ENCODE measurements at regions not wholly inside any gene's neighbourhood (a gene's known extent, or its start where the extent isn't known, plus 50 kb on each side); places are given as distances from the start of the nearest gene placed in this dataset.
"Not testable (repeated sequence)": the region's sequence is repeated elsewhere in the genome, so short reads cannot be mapped to it uniquely, and the experiment has no call there.

DNA sequence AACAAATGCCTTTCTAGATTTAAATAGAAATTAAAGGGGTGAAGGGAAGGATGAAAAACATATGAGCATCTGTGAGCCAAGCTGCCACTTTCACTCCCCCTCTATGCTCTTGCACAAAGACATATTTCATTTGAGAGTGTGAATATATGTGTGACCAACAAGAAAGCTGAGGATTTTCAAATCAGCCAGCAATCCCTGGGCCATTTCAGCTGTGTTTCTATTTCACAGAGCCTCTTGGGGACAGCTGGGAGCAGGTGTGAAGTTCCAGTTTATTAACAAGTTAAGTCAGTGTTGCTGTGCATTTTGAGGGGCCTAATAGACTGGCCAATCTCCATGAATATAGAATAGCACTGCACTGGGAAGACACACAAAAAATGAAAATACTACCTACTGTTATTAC is 248.7 kb upstream of the RGMB start:
- in situ Hi-C loops (cut with HindIII; ENCODE audit: low pct_ligation_motif_present, low pct_unique_long_range_greater_than_20kb, low sequenced_read_pairs) = no loop called here
- DNase-seq = no peak

DNA sequence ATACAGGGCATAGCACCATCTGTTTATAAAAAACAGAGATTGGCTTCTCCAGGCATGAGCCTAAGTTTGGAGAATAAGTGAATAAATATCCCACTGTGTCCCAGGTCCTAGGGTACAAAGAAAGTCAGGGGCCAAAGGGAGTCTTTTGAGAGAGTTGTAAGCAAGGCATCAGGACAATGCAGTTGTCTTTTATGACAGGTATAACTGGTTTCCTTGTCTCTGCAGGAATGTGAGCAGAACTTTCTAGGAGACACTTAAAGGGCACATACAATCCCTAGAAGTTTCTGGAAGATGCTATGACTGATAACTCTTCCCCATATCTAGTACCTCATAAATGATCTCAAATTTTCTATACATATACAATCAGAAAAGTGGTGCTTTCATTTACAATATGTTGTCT is 245.6 kb upstream of the RGMB start:
- no peak for DNase-seq
- in situ Hi-C loops (cut with HindIII; ENCODE audit: low pct_ligation_motif_present, low pct_unique_long_range_greater_than_20kb, low sequenced_read_pairs) = no loop called here

DNA sequence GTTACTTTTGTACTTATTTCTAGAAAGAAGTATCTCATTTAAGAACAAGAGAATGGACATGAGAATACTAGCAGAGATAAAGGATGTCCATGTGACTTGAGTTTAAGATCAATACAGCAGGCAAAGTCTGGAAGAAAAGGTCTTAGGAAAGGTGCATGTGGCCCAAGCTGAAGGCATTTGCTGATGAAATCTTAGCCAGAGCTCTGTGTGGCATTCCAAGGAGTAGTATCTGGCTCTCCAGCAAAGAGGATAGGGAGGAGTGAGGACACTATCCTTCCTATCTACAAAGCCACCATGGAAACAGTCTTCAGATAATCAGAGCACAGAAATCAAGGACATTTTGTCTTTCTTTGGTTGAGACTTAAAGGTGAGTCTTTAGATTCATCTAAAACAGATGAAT is 244.1 kb upstream of the RGMB start:
- in situ Hi-C loops (cut with HindIII; ENCODE audit: low pct_ligation_motif_present, low pct_unique_long_range_greater_than_20kb, low sequenced_read_pairs) = no loop called here
- DNase-seq = no peak

DNA sequence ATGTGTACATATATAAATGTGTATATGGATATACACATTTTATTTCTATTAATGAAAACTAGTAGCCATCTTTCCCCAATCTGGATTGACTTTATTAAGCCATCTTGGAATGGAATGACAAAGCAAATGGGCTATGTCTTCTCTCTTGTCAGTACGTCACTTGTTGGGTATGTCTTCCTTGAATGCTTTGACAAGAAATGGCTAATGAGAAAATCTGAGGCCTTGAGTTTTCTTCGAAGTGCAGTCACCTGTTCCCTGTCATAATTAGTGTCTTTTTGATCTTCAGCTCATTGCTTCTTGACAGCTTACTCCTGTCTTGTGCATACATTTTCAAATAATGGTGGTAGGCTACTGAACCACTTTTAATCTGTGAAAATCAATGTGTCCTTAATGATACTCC is 243.2 kb upstream of the RGMB start:
- DNase-seq = no peak
- in situ Hi-C loops (cut with HindIII; ENCODE audit: low pct_ligation_motif_present, low pct_unique_long_range_greater_than_20kb, low sequenced_read_pairs) = no loop called here

DNA sequence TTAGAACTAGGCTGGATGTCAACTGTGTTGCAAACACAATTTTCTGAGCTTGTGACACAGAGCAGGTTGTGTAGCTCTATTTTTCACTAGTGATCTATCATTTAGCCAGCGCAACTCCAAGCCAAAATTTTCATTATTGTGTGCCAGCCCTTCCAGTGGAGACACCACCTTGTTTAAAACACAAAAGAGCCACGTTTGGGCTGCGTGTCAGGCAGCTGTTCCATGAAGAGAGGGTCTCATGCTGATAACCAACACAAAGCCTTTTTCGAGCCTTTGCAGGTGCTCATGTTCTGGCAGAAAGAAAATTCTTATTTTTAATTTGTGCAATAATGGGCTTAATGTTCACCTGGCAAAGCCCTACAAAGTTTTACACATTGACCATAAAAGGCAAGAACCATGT is 237.6 kb upstream of the RGMB start:
- in situ Hi-C loops (cut with HindIII; ENCODE audit: low pct_ligation_motif_present, low pct_unique_long_range_greater_than_20kb, low sequenced_read_pairs) = no loop called here
- DNase-seq = no peak

DNA sequence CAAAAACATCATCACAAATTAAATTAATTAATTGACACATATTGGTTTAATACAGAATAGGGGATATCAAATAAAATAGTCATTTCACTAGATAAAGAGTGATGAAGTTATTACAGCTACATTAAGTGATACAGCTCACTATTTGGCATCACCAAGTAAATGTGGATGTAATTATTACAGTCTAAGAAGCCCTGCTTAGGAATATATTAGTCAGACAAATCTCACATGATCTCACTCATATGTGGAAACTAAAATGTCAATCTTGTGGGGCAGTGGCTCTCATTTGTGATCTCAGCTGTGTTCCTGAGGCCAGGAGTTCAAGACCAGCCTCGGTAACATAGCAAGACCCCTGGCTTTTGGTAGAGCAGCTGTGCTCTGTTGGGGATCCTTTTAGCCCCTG is 233.4 kb upstream of the RGMB start:
- in situ Hi-C loops (cut with HindIII; ENCODE audit: low pct_ligation_motif_present, low pct_unique_long_range_greater_than_20kb, low sequenced_read_pairs) = no loop called here

DNA sequence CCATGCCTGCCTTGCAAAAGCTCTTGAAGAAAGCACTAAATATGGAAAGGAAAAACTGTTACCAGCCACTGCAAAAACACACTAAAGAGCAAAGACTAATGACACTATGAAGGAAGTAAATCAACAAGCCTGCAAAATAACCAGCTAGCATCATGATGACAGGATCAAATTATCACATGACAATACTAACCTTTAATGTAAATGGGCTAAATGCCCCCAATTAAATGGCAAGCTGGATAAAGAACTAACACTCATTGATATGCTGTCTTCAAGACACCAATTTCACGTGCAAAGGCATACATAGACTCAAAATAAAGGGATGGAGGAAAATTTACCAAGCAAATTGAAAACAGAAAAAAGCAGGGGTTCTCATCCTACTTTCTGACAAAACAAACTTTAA is 231.8 kb upstream of the RGMB start:
- DNase-seq = no peak
- in situ Hi-C loops (cut with HindIII; ENCODE audit: low pct_ligation_motif_present, low pct_unique_long_range_greater_than_20kb, low sequenced_read_pairs) = no loop called here

More for the DNA sequence above, 233.4 kb upstream of the RGMB start:
- no peak for DNase-seq

DNA sequence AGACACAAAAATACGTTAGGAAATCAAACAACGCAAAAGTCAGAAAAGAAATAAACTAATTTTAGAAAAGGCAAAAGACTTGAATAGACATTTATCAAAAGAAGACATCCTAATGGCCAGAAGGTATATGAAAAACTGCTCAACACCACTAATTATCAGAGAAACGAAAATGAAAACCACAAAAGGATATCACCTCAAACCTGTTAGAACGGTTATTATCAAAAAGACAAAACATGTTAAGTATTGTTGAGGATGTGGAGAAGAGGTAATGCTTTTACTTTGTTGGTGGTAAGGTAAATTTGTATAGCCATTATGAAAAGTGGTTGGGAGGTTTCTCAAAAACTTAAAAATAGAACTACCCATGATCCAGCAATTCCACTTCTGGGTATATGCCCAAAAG is 230.0 kb upstream of the RGMB start:
- DNase-seq = no peak
- in situ Hi-C loops (cut with HindIII; ENCODE audit: low pct_ligation_motif_present, low pct_unique_long_range_greater_than_20kb, low sequenced_read_pairs) = no loop called here

DNA sequence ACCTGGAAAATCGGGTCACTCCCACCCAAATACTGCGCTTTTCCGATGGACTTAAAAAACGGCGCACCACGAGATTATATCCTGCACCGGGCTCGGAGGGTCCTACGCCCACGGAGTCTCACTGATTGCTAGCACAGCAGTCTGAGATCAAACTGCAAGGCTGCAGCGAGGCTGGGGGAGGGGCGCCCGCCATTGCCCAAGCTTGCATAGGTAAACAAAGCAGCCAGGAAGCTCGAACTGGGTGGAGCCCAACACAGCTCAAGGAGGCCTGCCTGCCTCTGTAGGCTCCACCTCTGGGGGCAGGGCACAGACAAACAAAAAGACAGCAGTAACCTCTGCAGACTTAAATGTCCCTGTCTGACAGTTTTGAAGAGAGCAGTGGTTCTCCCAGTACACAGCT is 226.5 kb upstream of the RGMB start:
- DNase-seq; in situ Hi-C loops (cut with HindIII; ENCODE audit: low pct_ligation_motif_present, low pct_unique_long_range_greater_than_20kb, low sequenced_read_pairs): not testable (repeated sequence)

DNA sequence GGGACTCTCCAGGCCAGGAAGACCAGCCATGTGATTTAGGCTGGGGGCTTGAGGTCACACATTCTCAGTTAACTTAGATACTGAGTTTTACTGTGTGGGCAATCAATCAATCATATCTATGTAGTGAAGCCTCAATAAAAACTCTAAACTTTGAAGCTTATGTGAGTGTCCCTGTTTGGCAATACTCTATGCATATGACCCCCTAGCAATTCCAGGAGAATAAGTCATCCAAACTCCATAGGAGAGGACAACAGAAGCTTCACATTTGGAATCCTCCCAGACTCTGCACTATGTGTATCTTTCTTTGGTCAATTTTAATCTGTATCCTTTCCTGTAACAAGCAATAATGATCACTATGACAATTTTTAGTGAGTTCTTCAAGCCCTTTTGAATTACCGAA is 216.8 kb upstream of the RGMB start:
- in situ Hi-C loops (cut with HindIII; ENCODE audit: low pct_ligation_motif_present, low pct_unique_long_range_greater_than_20kb, low sequenced_read_pairs) = no loop called here

DNA sequence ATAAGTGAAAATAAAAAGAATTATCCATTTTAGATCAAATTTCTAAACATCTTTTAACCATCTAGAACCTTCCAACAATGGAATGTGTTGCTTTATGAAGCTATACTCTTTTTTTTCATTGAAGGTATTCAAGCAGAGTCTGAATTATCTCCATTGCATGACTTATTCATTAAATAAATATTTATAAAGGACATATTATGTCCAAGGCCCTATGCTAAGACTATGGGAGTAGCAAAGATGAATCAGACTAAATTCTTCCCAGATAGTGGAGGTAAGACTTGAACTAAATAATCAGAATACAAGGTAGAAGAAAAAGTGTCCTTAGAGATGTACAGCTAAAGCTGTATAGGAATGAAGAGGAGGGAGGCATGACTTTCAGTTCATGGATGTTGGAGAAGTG is 215.5 kb upstream of the RGMB start:
- DNase-seq = no peak
- in situ Hi-C loops (cut with HindIII; ENCODE audit: low pct_ligation_motif_present, low pct_unique_long_range_greater_than_20kb, low sequenced_read_pairs) = no loop called here

More for the DNA sequence above, 216.8 kb upstream of the RGMB start:
- DNase-seq = no peak

DNA sequence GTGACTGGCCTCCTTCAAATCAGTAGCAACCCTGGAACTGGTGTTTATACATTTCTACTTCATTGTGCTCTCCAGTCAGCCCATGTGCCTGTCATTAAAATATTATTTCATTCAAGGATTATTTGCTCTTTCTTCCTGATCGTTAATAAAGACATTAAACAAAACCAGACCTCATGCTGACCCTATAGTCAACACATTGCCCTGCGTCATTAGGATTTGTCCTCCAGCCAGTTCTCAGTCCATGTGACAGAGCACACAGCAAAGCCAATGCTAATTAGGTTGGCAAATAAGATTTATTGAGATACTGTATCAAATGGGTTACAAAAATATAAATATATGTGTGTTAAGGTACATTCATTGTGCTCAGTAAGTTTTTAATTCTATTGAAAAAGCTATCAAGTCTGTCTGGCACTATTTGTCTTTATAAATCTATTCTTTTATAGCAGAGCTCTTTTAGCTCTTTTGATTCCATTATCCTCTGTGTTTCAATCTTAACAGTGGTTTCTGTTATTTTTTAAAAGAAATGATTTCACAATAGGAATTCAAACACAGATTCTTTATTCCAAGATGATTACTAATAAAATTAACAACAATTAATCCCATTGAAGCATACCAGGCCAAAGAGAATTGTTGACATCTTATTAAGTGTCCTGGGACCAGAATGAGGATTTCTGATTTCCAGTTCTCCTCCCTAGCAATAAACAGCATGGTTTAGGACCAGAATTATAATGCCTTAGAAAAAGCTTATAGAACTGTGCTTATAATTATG is 209.4 kb upstream of the RGMB start:
- no peak for DNase-seq
- in situ Hi-C loops (cut with HindIII; ENCODE audit: low pct_ligation_motif_present, low pct_unique_long_range_greater_than_20kb, low sequenced_read_pairs) = no loop called here

DNA sequence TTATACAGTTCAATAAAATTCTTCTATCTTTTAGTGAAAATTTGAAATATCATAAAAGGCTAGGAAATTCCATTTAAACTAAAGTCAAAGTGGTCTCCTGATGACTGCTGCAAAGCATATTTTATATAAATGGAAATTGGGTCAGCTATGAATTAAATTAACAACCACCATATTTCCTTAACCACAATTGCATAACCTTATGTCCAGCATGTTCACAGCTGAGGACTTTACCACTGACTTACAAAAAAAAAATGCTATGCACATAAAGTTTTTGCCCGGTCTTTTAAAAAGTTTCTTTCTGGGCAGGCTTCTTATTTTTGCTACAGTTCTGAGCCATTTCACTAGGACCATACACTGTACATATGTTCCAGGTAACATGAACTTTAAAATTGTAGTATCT is 208.6 kb upstream of the RGMB start:
- no peak for DNase-seq
- in situ Hi-C loops (cut with HindIII; ENCODE audit: low pct_ligation_motif_present, low pct_unique_long_range_greater_than_20kb, low sequenced_read_pairs) = no loop called here

DNA sequence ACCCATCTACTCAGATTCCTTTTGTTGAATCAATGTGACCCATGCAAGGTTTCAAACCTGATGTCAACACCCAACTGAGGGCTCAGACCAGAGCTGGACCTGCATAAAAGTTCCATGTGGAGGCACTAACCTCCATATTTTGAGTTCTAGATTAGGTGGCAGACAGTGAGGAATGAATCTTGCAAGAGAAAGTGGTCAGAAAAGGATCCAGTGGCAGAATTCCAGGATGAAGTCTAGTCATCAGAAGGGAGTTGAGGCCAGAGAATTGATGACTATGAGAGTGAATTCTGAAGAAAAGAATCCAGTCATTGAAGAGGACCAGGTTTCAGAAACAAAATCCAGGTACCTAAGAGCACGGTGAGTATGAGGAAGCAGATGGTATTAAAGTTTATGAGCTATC is 205.1 kb upstream of the RGMB start:
- in situ Hi-C loops (cut with HindIII; ENCODE audit: low pct_ligation_motif_present, low pct_unique_long_range_greater_than_20kb, low sequenced_read_pairs) = no loop called here
- no peak for DNase-seq

DNA sequence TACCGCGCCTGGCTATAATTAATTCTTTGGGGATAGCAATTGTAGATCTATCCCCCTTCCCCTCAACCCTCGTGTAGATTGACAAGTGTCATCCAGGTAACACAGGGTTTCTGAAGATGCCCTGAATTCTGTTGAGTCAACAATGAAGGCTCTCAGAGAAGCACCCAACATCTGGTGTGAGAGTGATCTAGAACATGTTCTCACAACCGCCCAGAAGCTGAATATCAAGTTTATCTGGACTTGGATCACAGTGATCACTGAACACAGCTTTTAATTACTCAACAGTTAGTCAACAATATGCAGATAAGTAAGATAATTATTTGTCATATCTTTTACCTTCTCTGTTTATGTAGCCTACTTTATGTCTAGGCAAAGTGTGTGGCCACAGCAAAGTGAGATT is 204.2 kb upstream of the RGMB start:
- in situ Hi-C loops (cut with HindIII; ENCODE audit: low pct_ligation_motif_present, low pct_unique_long_range_greater_than_20kb, low sequenced_read_pairs) = no loop called here
- DNase-seq = no peak

DNA sequence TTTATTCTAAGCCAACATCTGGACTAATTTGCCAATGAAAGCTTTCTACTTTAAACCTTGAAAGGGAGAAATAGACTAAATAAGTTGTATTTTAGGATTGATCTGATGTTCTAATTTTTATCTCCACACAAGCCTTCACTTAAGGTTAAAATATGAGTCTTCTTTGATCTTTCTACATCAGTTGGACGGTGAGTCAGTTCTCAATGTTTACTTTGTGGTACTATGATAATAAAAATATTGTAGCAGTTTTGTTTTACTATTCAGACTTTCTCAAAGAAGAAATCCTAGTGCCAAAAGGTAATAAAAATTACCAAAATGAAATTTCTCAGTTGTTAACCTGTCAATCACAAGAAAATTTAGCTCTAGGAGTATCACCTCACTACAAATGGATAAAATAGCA is 203.5 kb upstream of the RGMB start:
- DNase-seq = no peak

DNA sequence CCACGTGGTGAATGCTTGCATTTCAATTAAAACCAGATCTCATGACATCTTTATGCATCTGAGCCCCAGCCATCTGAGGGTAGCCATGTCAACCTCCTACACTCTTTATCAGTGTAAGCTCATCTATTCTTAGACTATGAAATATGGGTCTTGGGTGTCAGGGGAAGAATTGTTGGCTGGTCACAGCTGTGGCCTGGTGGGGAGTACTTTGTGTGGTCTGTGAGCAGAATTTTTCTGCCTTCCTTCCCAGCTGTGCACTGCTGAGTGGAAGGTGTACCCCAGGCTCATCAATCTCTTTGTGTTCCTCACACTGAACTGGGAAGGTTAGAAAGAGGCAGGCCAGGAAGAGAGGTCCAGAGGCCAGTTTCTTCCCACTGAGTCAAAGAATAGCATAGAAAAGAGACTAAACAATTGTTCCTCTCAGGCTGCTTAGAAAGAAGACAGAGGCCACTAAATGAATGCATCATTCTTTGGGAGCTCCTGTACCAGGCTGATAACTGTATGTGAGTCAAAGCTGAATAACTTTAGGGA is 202.7 kb upstream of the RGMB start:
- in situ Hi-C loops (cut with HindIII; ENCODE audit: low pct_ligation_motif_present, low pct_unique_long_range_greater_than_20kb, low sequenced_read_pairs) = no loop called here
- no peak for DNase-seq

More for the DNA sequence above, 203.5 kb upstream of the RGMB start:
- in situ Hi-C loops (cut with HindIII; ENCODE audit: low pct_ligation_motif_present, low pct_unique_long_range_greater_than_20kb, low sequenced_read_pairs) = no loop called here

DNA sequence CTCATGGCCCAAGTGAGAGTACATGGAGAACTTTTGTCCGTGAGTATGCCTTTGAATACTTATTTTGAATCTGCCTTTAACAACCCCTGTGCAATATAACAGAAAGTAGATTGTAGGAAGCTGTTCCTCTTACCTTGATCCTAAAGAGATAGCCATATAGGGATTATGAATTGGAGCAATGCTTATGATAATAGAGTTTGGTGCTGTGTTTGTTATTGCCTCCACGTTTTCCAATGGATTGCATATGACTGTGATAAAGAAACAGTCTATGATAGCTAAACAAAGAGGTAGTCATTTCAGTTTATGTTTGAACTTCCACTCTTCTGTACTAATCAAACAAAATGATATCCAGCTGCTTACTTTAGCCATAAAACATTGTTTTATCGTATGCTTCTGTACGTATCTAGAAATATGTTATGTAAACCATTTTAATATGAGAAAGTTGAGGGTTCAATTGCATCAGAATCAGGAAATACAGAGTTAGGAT is 199.6 kb upstream of the RGMB start:
- DNase-seq = no peak
- in situ Hi-C loops (cut with HindIII; ENCODE audit: low pct_ligation_motif_present, low pct_unique_long_range_greater_than_20kb, low sequenced_read_pairs) = no loop called here

DNA sequence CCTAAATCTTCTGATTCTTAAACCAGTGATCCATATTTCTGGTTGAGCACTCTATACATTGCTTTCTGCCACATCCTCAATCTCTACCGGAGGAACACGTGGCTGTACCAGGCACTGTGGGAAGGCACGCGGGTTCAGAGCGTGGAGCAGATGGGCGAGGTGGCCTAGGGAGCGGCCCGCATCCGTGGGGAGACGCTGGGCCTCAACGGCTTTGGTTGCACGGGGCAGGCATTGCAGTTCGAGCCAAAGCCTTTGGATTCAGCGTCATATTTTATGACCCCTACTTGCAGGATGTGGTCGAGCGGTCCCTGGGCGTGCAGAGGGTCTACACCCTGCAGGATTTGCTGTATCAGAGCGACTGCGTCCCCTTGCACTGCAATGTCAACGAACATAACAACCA is 197.2 kb upstream of the RGMB start:
- in situ Hi-C loops (cut with HindIII; ENCODE audit: low pct_ligation_motif_present, low pct_unique_long_range_greater_than_20kb, low sequenced_read_pairs) = no loop called here
- no peak for DNase-seq

DNA sequence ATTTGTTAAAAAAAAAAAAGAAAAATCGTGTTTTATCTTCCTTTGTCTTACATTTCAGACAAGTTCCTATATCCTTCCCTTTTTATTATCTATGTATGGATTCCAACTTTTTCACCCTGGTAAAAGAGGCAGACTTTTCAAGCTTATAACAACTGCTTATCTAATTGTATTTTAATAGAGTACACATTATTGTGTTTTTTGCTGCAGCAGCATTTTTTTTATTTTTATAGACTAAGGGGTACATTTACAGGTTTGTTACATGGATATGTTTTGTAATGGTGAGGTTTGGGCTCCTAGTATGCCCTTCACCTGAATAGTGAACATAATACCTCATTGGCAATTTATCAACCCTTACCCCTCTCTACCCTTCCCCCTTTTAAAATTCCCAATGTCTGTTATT is 195.0 kb upstream of the RGMB start:
- DNase-seq = no peak
- in situ Hi-C loops (cut with HindIII; ENCODE audit: low pct_ligation_motif_present, low pct_unique_long_range_greater_than_20kb, low sequenced_read_pairs) = no loop called here
